AG09309 (cell line): ENCODE measurements at regions not wholly inside any gene's neighbourhood (a gene's known extent, or its start where the extent isn't known, plus 50 kb on each side); places are given as distances from the start of the nearest gene placed in this dataset.

ENCODE experiments used
- DNase-seq: peaks from one replicate; pipeline ENCODE4 v3.0.0-alpha.2; 2010; ENCODE audit warnings: low read depth
- H3K4me3 ChIP-seq: 2 replicates; pipeline ENCODE4 v1.5.1; 2011; ENCODE audit warnings: mild to moderate bottlenecking, low read depth, low read length, moderate library complexity; ENCODE audit not compliant: control insufficient read depth
- TF ChIP-seq, protein P1 (sequence below): IDR thresholded peaks from 2 replicates; pipeline ENCODE4 v1.5.1; 2011; ENCODE audit warnings: mild to moderate bottlenecking, low read depth, low read length, inconsistent platforms; ENCODE audit not compliant: insufficient read depth, control insufficient read depth; ENCODE audit errors: missing control alignments

DNA sequence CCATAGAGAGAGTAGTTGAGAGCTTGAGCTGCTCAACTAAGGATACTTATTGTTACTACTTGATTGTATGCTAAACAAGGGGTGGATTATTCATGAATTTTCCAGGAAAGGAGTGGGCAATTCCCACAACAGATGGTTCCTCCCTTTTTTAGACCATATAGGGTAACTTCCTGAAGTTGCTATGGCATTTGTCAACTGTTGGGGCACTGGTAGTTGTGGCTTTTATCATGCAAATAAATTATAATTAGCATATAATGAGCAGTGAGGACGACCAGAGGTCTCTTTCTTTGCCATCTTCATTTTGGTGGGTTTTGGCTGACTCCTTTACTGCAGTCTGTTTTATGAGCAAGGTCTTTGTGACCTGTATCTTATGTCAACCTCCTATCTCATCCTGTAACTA is 1403.5 kb upstream of the PABPC4L start:
- DNase-seq: no peak
- no peak overlapping the region for H3K4me3 ChIP-seq
- TF ChIP-seq, protein P1, sequence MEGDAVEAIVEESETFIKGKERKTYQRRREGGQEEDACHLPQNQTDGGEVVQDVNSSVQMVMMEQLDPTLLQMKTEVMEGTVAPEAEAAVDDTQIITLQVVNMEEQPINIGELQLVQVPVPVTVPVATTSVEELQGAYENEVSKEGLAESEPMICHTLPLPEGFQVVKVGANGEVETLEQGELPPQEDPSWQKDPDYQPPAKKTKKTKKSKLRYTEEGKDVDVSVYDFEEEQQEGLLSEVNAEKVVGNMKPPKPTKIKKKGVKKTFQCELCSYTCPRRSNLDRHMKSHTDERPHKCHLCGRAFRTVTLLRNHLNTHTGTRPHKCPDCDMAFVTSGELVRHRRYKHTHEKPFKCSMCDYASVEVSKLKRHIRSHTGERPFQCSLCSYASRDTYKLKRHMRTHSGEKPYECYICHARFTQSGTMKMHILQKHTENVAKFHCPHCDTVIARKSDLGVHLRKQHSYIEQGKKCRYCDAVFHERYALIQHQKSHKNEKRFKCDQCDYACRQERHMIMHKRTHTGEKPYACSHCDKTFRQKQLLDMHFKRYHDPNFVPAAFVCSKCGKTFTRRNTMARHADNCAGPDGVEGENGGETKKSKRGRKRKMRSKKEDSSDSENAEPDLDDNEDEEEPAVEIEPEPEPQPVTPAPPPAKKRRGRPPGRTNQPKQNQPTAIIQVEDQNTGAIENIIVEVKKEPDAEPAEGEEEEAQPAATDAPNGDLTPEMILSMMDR: no peak

DNA sequence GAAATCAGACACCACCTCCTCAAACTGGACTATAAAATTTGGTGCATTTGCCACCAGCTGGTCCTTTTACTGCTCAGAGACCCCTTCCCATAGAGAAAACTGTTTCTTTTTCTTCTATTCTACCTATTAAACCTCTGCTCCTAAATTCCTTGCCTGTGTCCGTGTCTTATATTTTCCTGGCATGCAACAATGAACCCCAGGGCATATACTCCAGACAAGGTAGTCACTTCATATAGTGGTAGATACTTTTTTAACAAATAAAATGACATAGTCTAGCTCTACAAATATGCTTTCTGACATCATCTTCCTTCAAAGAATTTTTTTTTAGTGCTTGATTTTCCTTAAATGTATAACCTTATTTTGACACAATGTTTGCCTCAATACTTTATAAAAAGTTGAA is 1402.9 kb upstream of the PABPC4L start:
- no peak for DNase-seq
- TF ChIP-seq, protein P1: no peak
- H3K4me3 ChIP-seq: no peak overlapping the region

DNA sequence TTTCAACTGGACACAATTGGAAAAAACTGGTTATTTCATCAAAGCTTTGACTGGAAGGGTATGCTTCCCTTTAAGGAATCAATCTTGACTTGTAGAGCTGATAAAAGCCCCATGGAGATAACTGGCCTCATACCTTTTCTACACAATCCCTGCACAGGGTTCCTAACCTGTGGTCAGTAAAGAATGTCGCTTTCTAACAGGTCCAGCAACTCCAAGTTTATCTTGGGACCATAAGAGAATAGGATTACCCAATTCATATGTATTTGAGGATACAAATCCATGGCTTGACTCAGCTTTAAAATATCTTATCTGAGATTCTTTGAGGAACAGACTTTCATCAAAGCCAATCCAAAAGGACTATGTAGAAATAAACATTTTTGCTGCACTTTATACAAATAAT is 1399.8 kb upstream of the PABPC4L start:
- H3K4me3 ChIP-seq: no peak overlapping the region
- no peak for DNase-seq
- TF ChIP-seq, protein P1: no peak

DNA sequence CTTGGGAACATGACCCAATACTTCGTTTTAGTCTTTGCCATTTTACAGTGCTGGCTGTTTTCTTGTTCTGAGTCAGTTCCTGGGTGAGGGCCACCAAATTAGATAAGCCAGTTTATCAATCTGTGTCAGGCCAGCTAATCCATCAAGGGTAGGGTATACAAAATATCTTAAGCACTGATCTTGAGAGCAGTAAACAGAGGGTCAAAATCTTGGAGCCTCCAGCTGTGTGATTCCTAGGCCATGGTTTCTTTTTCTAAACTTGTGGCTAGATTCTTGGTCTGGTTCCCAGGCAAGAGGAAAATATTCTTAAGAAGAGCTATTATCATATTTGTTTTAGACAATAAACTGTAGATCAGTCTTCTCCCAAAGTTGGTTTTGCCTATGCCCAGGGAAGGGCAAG is 1396.6 kb upstream of the PABPC4L start:
- TF ChIP-seq, protein P1: no peak
- no peak for DNase-seq
- no peak overlapping the region for H3K4me3 ChIP-seq

DNA sequence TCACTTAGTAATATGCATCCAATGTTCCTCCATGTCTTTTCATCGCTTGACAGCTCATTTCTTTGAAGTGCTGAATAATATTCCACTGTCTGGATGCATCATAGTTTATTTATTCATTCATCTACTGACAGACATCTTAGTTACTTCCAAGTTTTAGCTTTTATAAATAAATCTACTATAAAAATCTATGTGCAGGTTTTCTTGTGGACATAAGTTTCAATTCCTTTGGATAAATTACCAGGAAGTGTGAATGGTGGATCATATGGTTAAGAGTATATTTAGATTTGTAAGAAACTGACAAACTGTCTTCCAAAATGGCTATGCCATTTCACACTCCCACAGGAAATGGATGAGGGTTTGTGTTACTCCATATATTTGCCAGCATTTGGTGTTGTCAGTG is 1392.9 kb upstream of the PABPC4L start:
- DNase-seq: no peak
- H3K4me3 ChIP-seq: no peak overlapping the region
- TF ChIP-seq, protein P1: no peak

DNA sequence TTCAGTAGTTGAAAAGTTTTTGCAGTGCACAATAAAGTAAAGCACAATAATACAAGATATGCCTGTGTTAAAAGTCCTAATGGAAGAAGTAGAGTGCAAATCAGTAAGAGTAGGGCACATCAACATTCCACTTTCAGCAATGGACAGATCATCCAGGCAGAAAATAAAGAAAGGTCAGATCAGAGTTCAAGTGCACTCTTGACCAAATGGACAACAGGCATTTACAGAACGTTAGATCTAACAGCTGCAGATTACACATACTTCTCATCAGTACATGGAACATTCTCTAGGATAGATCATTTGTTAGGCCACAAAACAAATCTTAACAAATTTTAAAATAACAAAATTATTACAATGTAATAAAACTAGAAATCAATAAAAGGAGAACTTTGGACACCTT is 1373.5 kb upstream of the PABPC4L start:
- H3K4me3 ChIP-seq: no peak overlapping the region
- no peak for DNase-seq
- TF ChIP-seq, protein P1: no peak

DNA sequence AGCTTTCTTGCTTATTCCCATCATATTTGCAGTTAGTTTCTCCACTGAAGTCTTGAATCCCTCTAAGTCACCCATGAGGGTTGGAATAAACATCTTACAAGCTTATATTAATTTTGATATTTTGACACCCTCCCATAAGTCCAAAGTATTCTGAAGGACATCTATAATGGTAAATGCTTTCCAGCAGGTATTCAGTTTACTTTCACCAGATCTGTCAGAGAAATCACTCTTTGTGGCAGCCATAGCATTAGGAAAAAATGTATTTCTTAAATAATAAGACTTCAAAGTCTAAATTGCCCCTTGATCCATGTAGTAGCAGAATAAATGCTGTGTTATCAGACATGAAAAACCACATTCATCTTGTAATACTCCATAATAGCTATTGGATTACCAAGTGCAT is 1371.7 kb upstream of the PABPC4L start:
- no peak for DNase-seq
- TF ChIP-seq, protein P1: no peak

More for the DNA sequence above, 1371.7 kb upstream of the PABPC4L start:
- H3K4me3 ChIP-seq: no peak overlapping the region
